Ectodermal cell (in vitro differentiated cells): ENCODE measurements at regions not wholly inside any gene's neighbourhood (a gene's known extent, or its start where the extent isn't known, plus 50 kb on each side); places are given as distances from the start of the nearest gene placed in this dataset.
"Not testable (repeated sequence)": the region's sequence is repeated elsewhere in the genome, so short reads cannot be mapped to it uniquely, and the experiment has no call there.

Experiments
- H3K27ac ChIP-seq: 2 replicates; pipeline ENCODE4 v1.7.0; 2013; ENCODE audit warnings: mild to moderate bottlenecking, low read depth, low read length; ENCODE audit not compliant: insufficient read depth, poor library complexity, severe bottlenecking
- H3K27me3 ChIP-seq: 2 replicates; pipeline ENCODE4 v1.7.0; 2013; ENCODE audit warnings: mild to moderate bottlenecking, low read length; ENCODE audit not compliant: insufficient read depth, control insufficient read depth, poor library complexity, severe bottlenecking
- H3K36me3 ChIP-seq: one replicate; pipeline ENCODE4 v1.7.0; 2013; ENCODE audit warnings: low read length; ENCODE audit not compliant: control insufficient read depth, insufficient read depth
- H3K4me1 ChIP-seq: one replicate; pipeline ENCODE4 v1.7.0; 2013; ENCODE audit warnings: low read length; ENCODE audit not compliant: control insufficient read depth, insufficient read depth
- H3K4me3 ChIP-seq: 2 replicates; pipeline ENCODE4 v1.7.0; 2013; ENCODE audit warnings: low read depth, low read length, control low read depth; ENCODE audit not compliant: insufficient read depth
- H3K9me3 ChIP-seq: 2 replicates; pipeline ENCODE4 v1.7.0; 2013; ENCODE audit warnings: mild to moderate bottlenecking, low read length, moderate library complexity; ENCODE audit not compliant: control insufficient read depth
- WGBS, 2 experiments: methylation state at CpG; one replicate each; pipeline ENCODE4 v1.1.7; 2013; ENCODE audit warnings: missing lambda C conversion rate in 2 of 2; 5-methylcytosine and 5-hydroxymethylcytosine counted together

DNA sequence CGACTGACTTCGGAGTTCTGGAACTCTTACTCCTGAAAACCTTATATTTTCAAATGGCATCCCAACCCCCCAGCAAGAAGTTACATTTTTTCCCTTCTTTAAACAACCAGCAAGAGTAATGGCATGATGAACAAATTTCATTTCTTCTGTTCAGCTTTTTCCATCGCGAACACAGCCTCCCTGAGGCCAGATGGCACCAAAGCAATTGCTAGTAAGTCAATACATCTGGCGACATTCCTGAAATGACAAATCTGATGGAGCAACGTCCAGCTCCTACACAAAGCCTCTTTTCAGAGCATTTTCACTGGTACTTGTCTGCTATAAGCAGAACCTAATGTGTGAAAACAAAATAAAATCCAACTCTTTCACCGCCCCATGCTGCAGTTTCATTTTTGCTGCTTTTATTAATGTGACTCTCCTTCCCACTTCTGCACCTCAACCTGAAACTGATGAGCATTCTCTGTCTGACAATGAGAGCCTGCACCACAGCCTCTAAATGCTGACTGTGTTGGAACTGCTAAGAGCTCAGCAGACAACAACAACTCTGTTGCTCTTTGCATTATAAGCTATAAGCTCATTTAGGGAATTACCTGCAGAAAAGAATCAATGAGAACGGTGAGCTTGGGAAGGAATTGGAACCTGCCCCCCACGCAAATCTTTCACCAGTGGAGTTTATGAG is 229.8 kb downstream of the FGFR2 start:
- H3K4me1 ChIP-seq = peaks cover 12% of the 10 kb centered on the region
- H3K9me3 ChIP-seq = no peaks in the 10 kb centered on the region
- H3K27me3 ChIP-seq = no peaks in the 10 kb centered on the region
- H3K36me3 ChIP-seq = no peaks in the 10 kb centered on the region
- H3K4me3 ChIP-seq = no peak overlapping the region
- H3K27ac ChIP-seq = no peak overlapping the region
- 72 to 74% methylated on average over 9 of the region's 9 CpGs for WGBS, 2 experiments

GRCh38 chr10:121369616-121370015 is 228.6 kb downstream of the FGFR2 start:
- Histone ChIP-seq H3K36me3 (no peaks in the 10 kb centered on the region), H3K27ac (no peak overlapping the region), H3K27me3 (no peaks in the 10 kb centered on the region), H3K9me3 (no peaks in the 10 kb centered on the region), H3K4me3 (no peak overlapping the region), H3K4me1 (peaks cover 12% of the 10 kb centered on the region)
- 76 to 83% methylated on average over 3 of the region's 3 CpGs for WGBS, 2 experiments

DNA sequence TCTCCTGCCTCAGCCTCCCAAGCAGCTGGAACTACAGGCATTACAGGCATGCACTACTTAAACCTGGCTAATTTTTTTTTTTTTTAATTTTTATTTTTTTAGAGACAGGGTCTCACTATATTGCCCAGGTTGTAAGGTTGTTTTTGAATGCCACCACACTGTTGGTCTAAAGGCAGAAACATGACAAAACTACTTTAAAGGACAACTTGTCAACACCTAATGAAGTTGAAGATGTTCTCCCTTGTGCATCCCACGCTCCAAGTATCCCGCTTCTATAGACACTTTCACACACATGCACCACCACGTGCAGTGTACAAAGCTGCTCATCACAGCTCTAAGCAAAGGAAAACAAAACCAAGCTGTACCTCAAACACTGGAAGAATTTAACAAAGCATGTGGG is 226.4 kb downstream of the FGFR2 start:
- Histone ChIP-seq H3K4me3 (no peak overlapping the region), H3K27me3 (no peaks in the 10 kb centered on the region), H3K4me1 (peaks cover 23% of the 10 kb centered on the region), H3K36me3 (no peaks in the 10 kb centered on the region), H3K9me3 (no peaks in the 10 kb centered on the region), H3K27ac (no peak overlapping the region)
- WGBS, 2 experiments = 85 to 100% methylated on average over 3 of the region's 3 CpGs

DNA sequence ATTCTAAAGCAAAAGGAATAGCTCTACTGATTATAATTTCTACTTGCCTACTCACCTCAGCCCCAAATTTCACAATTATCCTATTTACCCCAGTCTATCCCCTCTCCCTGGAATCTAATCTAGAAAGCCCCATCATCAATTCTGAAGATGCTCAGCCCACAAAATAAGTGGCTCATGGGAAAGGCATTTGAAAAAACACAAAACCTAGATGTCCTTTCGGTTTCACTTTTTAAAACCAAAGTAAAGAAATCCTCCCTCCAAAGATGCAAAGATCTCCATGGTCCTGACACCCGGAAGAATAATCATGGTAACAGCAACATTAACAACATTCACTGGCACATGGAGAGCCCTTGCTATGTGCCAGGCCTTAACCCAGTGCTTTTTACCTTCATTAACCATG is 224.8 kb downstream of the FGFR2 start:
- WGBS, 2 experiments = 91 to 94% methylated on average over 2 of the region's 2 CpGs
- H3K4me1 ChIP-seq = peaks cover 15% of the 10 kb centered on the region

DNA sequence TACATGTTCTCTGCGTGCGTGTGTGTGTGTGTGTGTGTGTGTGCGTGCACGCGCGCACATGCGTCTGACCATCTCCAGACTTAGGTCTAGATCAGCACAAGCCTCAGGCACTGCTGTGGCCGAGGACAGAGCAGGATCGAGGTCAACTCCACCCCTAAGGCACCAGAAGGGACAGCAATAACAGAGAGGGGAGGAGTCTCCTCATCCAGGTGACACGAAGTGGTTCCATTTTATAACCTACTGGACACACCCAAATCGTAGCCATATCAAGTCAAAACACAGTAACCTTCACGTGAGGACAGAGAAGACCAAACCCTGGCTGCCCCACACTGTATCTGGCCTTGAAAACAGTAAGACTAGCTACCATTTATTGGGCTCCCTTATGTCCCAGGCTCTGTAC is 224.1 kb downstream of the FGFR2 start:
- H3K4me3 ChIP-seq = no peak overlapping the region
- H3K27ac ChIP-seq = no peak overlapping the region
- WGBS, 2 experiments = 95% methylated on average over 12 of the region's 12 CpGs
- no peaks in the 10 kb centered on the region for H3K36me3 ChIP-seq
- H3K27me3 ChIP-seq = no peaks in the 10 kb centered on the region
- H3K9me3 ChIP-seq = no peaks in the 10 kb centered on the region
- peaks cover 10% of the 10 kb centered on the region for H3K4me1 ChIP-seq

More for the DNA sequence above, 224.8 kb downstream of the FGFR2 start:
- no peaks in the 10 kb centered on the region for H3K36me3 ChIP-seq
- no peaks in the 10 kb centered on the region for H3K27me3 ChIP-seq
- no peak overlapping the region for H3K27ac ChIP-seq
- H3K4me3 ChIP-seq = no peak overlapping the region
- H3K9me3 ChIP-seq = no peaks in the 10 kb centered on the region

- Histone ChIP-seq H3K4me1 (peaks cover 10% of the 10 kb centered on the region), H3K9me3 (no peaks in the 10 kb centered on the region), H3K36me3 (no peaks in the 10 kb centered on the region), H3K27me3 (no peaks in the 10 kb centered on the region), H3K27ac (no peak overlapping the region), H3K4me3 (no peak overlapping the region)
- WGBS, 2 experiments = 84 to 86% methylated on average over 6 of the region's 6 CpGs
These were observed 223.1 kb downstream of the FGFR2 start for GRCh38 chr10:121375172-121375571.

DNA sequence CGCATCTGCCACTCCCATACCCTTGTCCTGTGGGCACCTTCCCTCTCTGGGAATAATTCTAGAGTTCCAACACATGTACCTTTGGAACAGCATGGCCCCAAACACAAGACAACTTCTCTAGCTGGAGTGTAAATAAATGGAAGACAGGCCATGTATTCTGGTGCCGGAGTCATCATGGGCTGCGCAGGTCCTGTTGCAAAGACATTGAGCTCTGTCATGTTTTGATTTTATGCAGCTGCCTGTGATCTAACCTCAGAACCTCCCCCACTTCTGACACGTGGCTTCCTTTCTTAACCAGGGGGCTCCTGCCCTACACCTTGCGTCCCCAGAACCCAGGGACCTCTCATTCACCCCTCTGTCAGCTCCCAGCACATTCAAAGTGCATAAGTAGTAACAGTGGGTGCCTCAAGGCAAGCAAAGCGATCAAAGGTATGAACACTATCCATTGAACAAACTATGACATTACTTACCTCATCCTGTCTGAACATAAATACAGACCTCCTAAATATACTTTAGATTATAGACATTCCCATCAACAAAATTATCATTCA is 219.9 kb downstream of the FGFR2 start:
- Histone ChIP-seq H3K9me3 (no peaks in the 10 kb centered on the region), H3K36me3 (no peaks in the 10 kb centered on the region), H3K4me3 (no peak overlapping the region), H3K4me1 (peaks cover 10% of the 10 kb centered on the region), H3K27me3 (no peaks in the 10 kb centered on the region), H3K27ac (no peak overlapping the region)
- WGBS, 2 experiments = 88 to 89% methylated on average over 6 of the region's 6 CpGs

- peaks cover 10% of the 10 kb centered on the region for H3K4me1 ChIP-seq
- H3K27ac ChIP-seq = no peak overlapping the region
- no peaks in the 10 kb centered on the region for H3K9me3 ChIP-seq
- H3K4me3 ChIP-seq = no peak overlapping the region
- H3K27me3 ChIP-seq = no peaks in the 10 kb centered on the region
- 87 to 96% methylated on average over 3 of the region's 3 CpGs for WGBS, 2 experiments
- no peaks in the 10 kb centered on the region for H3K36me3 ChIP-seq
These were observed 219.2 kb downstream of the FGFR2 start for GRCh38 chr10:121379013-121379412.

GRCh38 chr10:121380211-121380610 is 218.0 kb downstream of the FGFR2 start:
- no peaks in the 10 kb centered on the region for H3K27me3 ChIP-seq
- H3K4me1 ChIP-seq = peaks cover 5% of the 10 kb centered on the region
- H3K27ac ChIP-seq = no peak overlapping the region
- H3K9me3 ChIP-seq = no peaks in the 10 kb centered on the region
- H3K36me3 ChIP-seq = no peaks in the 10 kb centered on the region
- H3K4me3 ChIP-seq = no peak overlapping the region
- WGBS, 2 experiments = 96 to 97% methylated on average over 3 of the region's 3 CpGs

DNA sequence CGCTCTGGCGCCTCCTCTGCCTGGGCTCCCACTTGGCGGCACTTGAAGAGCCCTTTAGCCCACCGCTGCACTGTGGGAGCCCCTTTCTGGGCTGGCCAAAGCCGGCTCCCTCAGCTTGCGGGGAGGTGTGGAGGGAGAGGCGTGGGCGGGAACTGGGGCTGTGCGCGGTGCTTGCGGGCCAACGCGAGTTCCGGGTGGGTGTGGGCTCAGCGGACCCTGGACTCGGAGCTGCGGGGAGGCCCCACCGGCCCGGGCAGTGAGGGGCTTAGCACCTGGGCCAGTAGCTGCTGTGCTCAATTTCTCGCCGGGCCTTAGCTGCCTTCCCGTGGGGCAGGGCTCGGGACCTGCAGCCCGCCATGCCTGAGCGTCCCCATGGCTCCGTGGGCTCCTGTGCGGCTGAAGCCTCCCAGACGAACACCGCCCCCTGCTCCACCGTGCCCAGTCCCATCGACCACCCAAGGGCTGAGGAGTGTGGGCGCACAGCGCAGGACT is 216.2 kb downstream of the FGFR2 start:
- not testable (repeated sequence) for H3K36me3 ChIP-seq, H3K4me3 ChIP-seq, H3K4me1 ChIP-seq, H3K27ac ChIP-seq, H3K9me3 ChIP-seq, H3K27me3 ChIP-seq
- WGBS, 2 experiments = 95 to 98% methylated on average over 33 of the region's 33 CpGs
